Activated naive CD4-positive, alpha-beta T cell treated with anti-CD3 and anti-CD28 coated beads, Interleukin-2, amount 50 U/mL, for 24 hours (primary cell): ENCODE measurements at regions not wholly inside any gene's neighbourhood (a gene's known extent, or its start where the extent isn't known, plus 50 kb on each side); places are given as distances from the start of the nearest gene placed in this dataset.
"Not testable (repeated sequence)": the region's sequence is repeated elsewhere in the genome, so short reads cannot be mapped to it uniquely, and the experiment has no call there.

ENCODE experiments used
- H3K27ac Mint-ChIP-seq: one replicate; pipeline ENCODE4 v1.8.0; 2021; ENCODE audit warnings: mild to moderate bottlenecking, mixed read lengths
- H3K27me3 Mint-ChIP-seq: one replicate; pipeline ENCODE4 v1.8.0; 2021; ENCODE audit warnings: mixed read lengths
- H3K36me3 Mint-ChIP-seq: one replicate; pipeline ENCODE4 v1.8.0; 2021; ENCODE audit warnings: mixed read lengths
- H3K4me1 Mint-ChIP-seq: one replicate; pipeline ENCODE4 v1.8.0; 2021; ENCODE audit warnings: mixed read lengths
- H3K4me3 Mint-ChIP-seq: one replicate; pipeline ENCODE4 v1.8.0; 2021; ENCODE audit warnings: mild to moderate bottlenecking, mixed read lengths
- H3K9me3 Mint-ChIP-seq: one replicate; pipeline ENCODE4 v1.8.0; 2021; ENCODE audit warnings: mixed read lengths

- H3K36me3 Mint-ChIP-seq, result no peaks in the 10 kb centered on the region
- H3K4me1 Mint-ChIP-seq, result no peaks in the 10 kb centered on the region
- H3K27ac Mint-ChIP-seq, result no peak overlapping the region
- no peaks in the 10 kb centered on the region for H3K27me3 Mint-ChIP-seq
- H3K9me3 Mint-ChIP-seq, result peaks cover 8% of the 10 kb centered on the region
- H3K4me3 Mint-ChIP-seq, result no peak overlapping the region
These were observed 1239.8 kb upstream of the GOT2 start for GRCh38 chr16:59973966-59974365.

GRCh38 chr16:59971264-59971663 is 1237.1 kb upstream of the GOT2 start:
- Mint-ChIP-seq H3K4me1 (no peaks in the 10 kb centered on the region), H3K36me3 (no peaks in the 10 kb centered on the region), H3K27ac (no peak overlapping the region), H3K9me3 (peaks cover 7% of the 10 kb centered on the region), H3K4me3 (no peak overlapping the region), H3K27me3 (no peaks in the 10 kb centered on the region)

GRCh38 chr16:59964232-59964924 is 1230.3 kb upstream of the GOT2 start:
- H3K36me3 Mint-ChIP-seq, result no peaks in the 10 kb centered on the region
- no peaks in the 10 kb centered on the region for H3K4me1 Mint-ChIP-seq
- no peak overlapping the region for H3K27ac Mint-ChIP-seq
- H3K4me3 Mint-ChIP-seq, result no peak overlapping the region
- H3K9me3 Mint-ChIP-seq, result no peaks in the 10 kb centered on the region
- no peaks in the 10 kb centered on the region for H3K27me3 Mint-ChIP-seq

- Mint-ChIP-seq H3K4me1 (no peaks in the 10 kb centered on the region), H3K4me3 (no peak overlapping the region), H3K36me3 (no peaks in the 10 kb centered on the region), H3K27me3 (no peaks in the 10 kb centered on the region), H3K27ac (no peak overlapping the region), H3K9me3 (no peaks in the 10 kb centered on the region)
These were observed 1225.2 kb upstream of the GOT2 start for GRCh38 chr16:59959311-59959710.

- Mint-ChIP-seq H3K4me1 (no peaks in the 10 kb centered on the region), H3K36me3 (no peaks in the 10 kb centered on the region), H3K9me3 (peaks cover 25% of the 10 kb centered on the region), H3K27ac (no peak overlapping the region), H3K4me3 (no peak overlapping the region), H3K27me3 (no peaks in the 10 kb centered on the region)
These were observed 1216.3 kb upstream of the GOT2 start for GRCh38 chr16:59950431-59950830.

GRCh38 chr16:59944041-59944440 is 1209.9 kb upstream of the GOT2 start:
- not testable (repeated sequence) for H3K4me1 Mint-ChIP-seq, H3K36me3 Mint-ChIP-seq, H3K27ac Mint-ChIP-seq, H3K27me3 Mint-ChIP-seq, H3K4me3 Mint-ChIP-seq
- H3K9me3 Mint-ChIP-seq, result peaks cover 15% of the 10 kb centered on the region

- Mint-ChIP-seq H3K36me3 (no peaks in the 10 kb centered on the region), H3K27ac (no peak overlapping the region), H3K27me3 (no peaks in the 10 kb centered on the region), H3K9me3 (peaks cover 22% of the 10 kb centered on the region), H3K4me3 (no peak overlapping the region), H3K4me1 (no peaks in the 10 kb centered on the region)
These were observed 1207.5 kb upstream of the GOT2 start for GRCh38 chr16:59941594-59941993.

- no peak overlapping the region for H3K4me3 Mint-ChIP-seq
- H3K36me3 Mint-ChIP-seq, result no peaks in the 10 kb centered on the region
- H3K27me3 Mint-ChIP-seq, result no peaks in the 10 kb centered on the region
- H3K4me1 Mint-ChIP-seq, result no peaks in the 10 kb centered on the region
- H3K27ac Mint-ChIP-seq, result no peak overlapping the region
- peaks cover 14% of the 10 kb centered on the region for H3K9me3 Mint-ChIP-seq
These were observed 1185.9 kb upstream of the GOT2 start for GRCh38 chr16:59920054-59920453.

GRCh38 chr16:59913666-59914065 is 1179.5 kb upstream of the GOT2 start:
- peaks cover 10% of the 10 kb centered on the region for H3K9me3 Mint-ChIP-seq
- no peaks in the 10 kb centered on the region for H3K4me1 Mint-ChIP-seq
- no peaks in the 10 kb centered on the region for H3K36me3 Mint-ChIP-seq
- H3K4me3 Mint-ChIP-seq, result no peak overlapping the region
- H3K27me3 Mint-ChIP-seq, result no peaks in the 10 kb centered on the region
- no peak overlapping the region for H3K27ac Mint-ChIP-seq

- Mint-ChIP-seq H3K4me1 (no peaks in the 10 kb centered on the region), H3K36me3 (no peaks in the 10 kb centered on the region)
These were observed 1175.1 kb upstream of the GOT2 start for GRCh38 chr16:59909262-59909661.

GRCh38 chr16:59907611-59908010 is 1173.5 kb upstream of the GOT2 start:
- Mint-ChIP-seq H3K27me3 (no peaks in the 10 kb centered on the region), H3K4me3 (no peak overlapping the region), H3K4me1 (no peaks in the 10 kb centered on the region)

More at GRCh38 chr16:59909262-59909661, 1175.1 kb upstream of the GOT2 start:
- Mint-ChIP-seq H3K27me3 (no peaks in the 10 kb centered on the region), H3K4me3 (no peak overlapping the region), H3K9me3 (peaks cover 10% of the 10 kb centered on the region), H3K27ac (no peak overlapping the region)

GRCh38 chr16:59905606-59906005 is 1171.5 kb upstream of the GOT2 start:
- no peaks in the 10 kb centered on the region for H3K36me3 Mint-ChIP-seq
- H3K27ac Mint-ChIP-seq, result no peak overlapping the region
- H3K9me3 Mint-ChIP-seq, result peaks cover 5% of the 10 kb centered on the region
- H3K4me3 Mint-ChIP-seq, result no peak overlapping the region
- no peaks in the 10 kb centered on the region for H3K27me3 Mint-ChIP-seq
- no peaks in the 10 kb centered on the region for H3K4me1 Mint-ChIP-seq

More at GRCh38 chr16:59907611-59908010, 1173.5 kb upstream of the GOT2 start:
- Mint-ChIP-seq H3K9me3 (peaks cover 7% of the 10 kb centered on the region), H3K27ac (no peak overlapping the region), H3K36me3 (no peaks in the 10 kb centered on the region)

- no peaks in the 10 kb centered on the region for H3K4me1 Mint-ChIP-seq
- H3K36me3 Mint-ChIP-seq, result no peaks in the 10 kb centered on the region
- H3K27me3 Mint-ChIP-seq, result no peaks in the 10 kb centered on the region
- no peak overlapping the region for H3K27ac Mint-ChIP-seq
- H3K4me3 Mint-ChIP-seq, result no peak overlapping the region
- peaks cover 5% of the 10 kb centered on the region for H3K9me3 Mint-ChIP-seq
These were observed 1171.0 kb upstream of the GOT2 start for GRCh38 chr16:59905131-59905530.

- H3K4me3 Mint-ChIP-seq, result no peak overlapping the region
- H3K36me3 Mint-ChIP-seq, result peaks cover 2% of the 10 kb centered on the region
- H3K9me3 Mint-ChIP-seq, result peaks cover 13% of the 10 kb centered on the region
- H3K27ac Mint-ChIP-seq, result no peak overlapping the region
- H3K4me1 Mint-ChIP-seq, result no peaks in the 10 kb centered on the region
- H3K27me3 Mint-ChIP-seq, result no peaks in the 10 kb centered on the region
These were observed 1165.8 kb upstream of the GOT2 start for GRCh38 chr16:59899940-59900339.

- Mint-ChIP-seq H3K4me3 (no peak overlapping the region), H3K4me1 (no peaks in the 10 kb centered on the region), H3K27me3 (no peaks in the 10 kb centered on the region), H3K36me3 (peaks cover 2% of the 10 kb centered on the region), H3K9me3 (peaks cover 33% of the 10 kb centered on the region), H3K27ac (no peak overlapping the region)
These were observed 1158.3 kb upstream of the GOT2 start for GRCh38 chr16:59892376-59892775.

- no peaks in the 10 kb centered on the region for H3K4me1 Mint-ChIP-seq
- H3K27ac Mint-ChIP-seq, result no peak overlapping the region
- no peaks in the 10 kb centered on the region for H3K27me3 Mint-ChIP-seq
- H3K4me3 Mint-ChIP-seq, result no peak overlapping the region
- peaks cover 24% of the 10 kb centered on the region for H3K9me3 Mint-ChIP-seq
- no peaks in the 10 kb centered on the region for H3K36me3 Mint-ChIP-seq
These were observed 1153.7 kb upstream of the GOT2 start for GRCh38 chr16:59887856-59888255.

GRCh38 chr16:59886021-59886420 is 1151.9 kb upstream of the GOT2 start:
- H3K36me3 Mint-ChIP-seq, result no peaks in the 10 kb centered on the region
- no peak overlapping the region for H3K4me3 Mint-ChIP-seq
- H3K27me3 Mint-ChIP-seq, result no peaks in the 10 kb centered on the region
- peaks cover 14% of the 10 kb centered on the region for H3K9me3 Mint-ChIP-seq
- no peaks in the 10 kb centered on the region for H3K4me1 Mint-ChIP-seq
- no peak overlapping the region for H3K27ac Mint-ChIP-seq
